NCI-H2171 treated with DMSO at 0.1 percent for 48 hours (cell line): ENCODE measurements at regions not wholly inside any gene's neighbourhood (a gene's known extent, or its start where the extent isn't known, plus 50 kb on each side); places are given as distances from the start of the nearest gene placed in this dataset.
"Not testable (repeated sequence)": the region's sequence is repeated elsewhere in the genome, so short reads cannot be mapped to it uniquely, and the experiment has no call there.

Experiments
- DNase-seq: peaks from one replicate; lab custom pipeline; 2025; lab: John Stamatoyannopoulos, UW

- DNase-seq = no peak
These were observed 526.9 kb upstream of the FANCL start for GRCh38 chr2:58767828-58768714.

- no peak for DNase-seq
These were observed 523.4 kb upstream of the FANCL start for GRCh38 chr2:58764338-58765104.

- peak; percentile 75 for DNase-seq
These were observed 521.2 kb upstream of the FANCL start for GRCh38 chr2:58762176-58762781.

GRCh38 chr2:58757971-58758370, 516.8 kb upstream of the FANCL start:
- no peak for DNase-seq

- DNase-seq = peak; percentile 16
These were observed 515.2 kb upstream of the FANCL start for GRCh38 chr2:58756336-58756735.

GRCh38 chr2:58752507-58752906, 511.4 kb upstream of the FANCL start:
- not testable (repeated sequence) for DNase-seq

GRCh38 chr2:58751676-58752075, 510.6 kb upstream of the FANCL start:
- not testable (repeated sequence) for DNase-seq

- no peak for DNase-seq
These were observed 507.9 kb upstream of the FANCL start for GRCh38 chr2:58749041-58749440.

GRCh38 chr2:58745334-58745733, 504.2 kb upstream of the FANCL start:
- DNase-seq = not testable (repeated sequence)

- no peak for DNase-seq
These were observed 499.3 kb upstream of the FANCL start for GRCh38 chr2:58740426-58740825.

- DNase-seq = no peak
These were observed 497.9 kb upstream of the FANCL start for GRCh38 chr2:58739033-58739432.

- DNase-seq = peak; percentile 52
These were observed 493.2 kb upstream of the FANCL start for GRCh38 chr2:58734365-58734764.

- no peak for DNase-seq
These were observed 491.9 kb upstream of the FANCL start for GRCh38 chr2:58732999-58733398.

GRCh38 chr2:58731488-58731869, 490.4 kb upstream of the FANCL start:
- DNase-seq = no peak

- no peak for DNase-seq
These were observed 489.8 kb upstream of the FANCL start for GRCh38 chr2:58730764-58731487.

- DNase-seq = no peak
These were observed 487.0 kb upstream of the FANCL start for GRCh38 chr2:58727981-58728656.

GRCh38 chr2:58721912-58722591, 480.9 kb upstream of the FANCL start:
- no peak for DNase-seq

- no peak for DNase-seq
These were observed 479.9 kb upstream of the FANCL start for GRCh38 chr2:58720770-58721697.

GRCh38 chr2:58720033-58720769, 479.1 kb upstream of the FANCL start:
- DNase-seq = peak; percentile 12
